ENCODE measurements at regions not wholly inside any gene's neighbourhood (a gene's known extent, or its start where the extent isn't known, plus 50 kb on each side); places are given as distances from the start of the nearest gene placed in this dataset.

DNA sequence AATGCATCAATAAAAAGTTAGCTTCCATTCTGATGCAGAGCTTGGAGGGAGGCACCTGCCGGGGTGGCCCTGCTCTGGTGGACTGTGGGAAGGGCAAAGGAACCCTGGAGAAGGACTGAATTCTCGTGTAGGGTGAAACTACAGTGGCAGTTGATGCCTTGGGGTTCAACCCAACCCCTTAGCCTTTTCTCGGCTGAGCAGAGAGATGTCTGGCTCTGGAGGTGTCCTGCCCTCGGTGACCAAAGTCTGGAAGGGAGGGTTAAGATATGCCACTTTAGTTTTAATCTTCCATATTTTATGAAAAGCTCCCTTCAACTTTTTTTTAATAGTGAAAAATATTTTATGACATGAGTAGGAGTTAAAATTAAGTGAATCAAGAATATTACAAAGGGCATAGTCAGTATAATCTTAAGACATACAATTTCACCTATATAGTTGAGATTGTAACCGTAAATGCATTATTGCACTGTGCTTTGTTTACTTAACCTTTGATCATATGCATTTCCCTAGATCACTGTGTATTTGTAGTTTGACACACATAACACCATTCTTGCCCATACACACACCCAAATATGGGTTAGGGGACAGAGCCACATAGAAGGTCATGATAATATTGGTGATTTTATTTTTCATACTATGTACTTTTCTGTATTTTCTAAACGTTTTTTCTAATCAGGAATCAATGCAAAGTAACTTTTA lies 179.6 kb downstream of the MCHR2 start:
- TF ChIP-seq, protein P1, sequence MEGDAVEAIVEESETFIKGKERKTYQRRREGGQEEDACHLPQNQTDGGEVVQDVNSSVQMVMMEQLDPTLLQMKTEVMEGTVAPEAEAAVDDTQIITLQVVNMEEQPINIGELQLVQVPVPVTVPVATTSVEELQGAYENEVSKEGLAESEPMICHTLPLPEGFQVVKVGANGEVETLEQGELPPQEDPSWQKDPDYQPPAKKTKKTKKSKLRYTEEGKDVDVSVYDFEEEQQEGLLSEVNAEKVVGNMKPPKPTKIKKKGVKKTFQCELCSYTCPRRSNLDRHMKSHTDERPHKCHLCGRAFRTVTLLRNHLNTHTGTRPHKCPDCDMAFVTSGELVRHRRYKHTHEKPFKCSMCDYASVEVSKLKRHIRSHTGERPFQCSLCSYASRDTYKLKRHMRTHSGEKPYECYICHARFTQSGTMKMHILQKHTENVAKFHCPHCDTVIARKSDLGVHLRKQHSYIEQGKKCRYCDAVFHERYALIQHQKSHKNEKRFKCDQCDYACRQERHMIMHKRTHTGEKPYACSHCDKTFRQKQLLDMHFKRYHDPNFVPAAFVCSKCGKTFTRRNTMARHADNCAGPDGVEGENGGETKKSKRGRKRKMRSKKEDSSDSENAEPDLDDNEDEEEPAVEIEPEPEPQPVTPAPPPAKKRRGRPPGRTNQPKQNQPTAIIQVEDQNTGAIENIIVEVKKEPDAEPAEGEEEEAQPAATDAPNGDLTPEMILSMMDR (optimal IDR thresholded peaks at IDR 0.05 in 1 of 3, IDR thresholded peaks at IDR 0.05 in 1 of 3, conservative IDR thresholded peaks at IDR 0.05 in 1 of 3; ENCODE audit: extremely low read depth in 1 of 3, insufficient read depth in 2 of 3, low read length in 3 of 3), result no peak
- TF ChIP-seq EZH2 (IDR thresholded peaks at IDR 0.05; ENCODE audit: low read length), result no peak
